GM21390 (cell line): ENCODE measurements at regions not wholly inside any gene's neighbourhood (a gene's known extent, or its start where the extent isn't known, plus 50 kb on each side); places are given as distances from the start of the nearest gene placed in this dataset.

Experiments
- ATAC-seq: cut with Tn5 transposase; IDR thresholded peaks from one replicate; pipeline ENCODE4 v1.9.1; 2021; ENCODE audit not compliant: unreplicated experiment

GRCh38 chr18:68469049-68469625 is 245.8 kb downstream of the TMX3 start:
- no peak for ATAC-seq

- peak; percentile 49 for ATAC-seq
Measured at GRCh38 chr18:68467957-68468356, 247.0 kb downstream of the TMX3 start.

- ATAC-seq: no peak
Measured at GRCh38 chr18:68467329-68467728, 247.6 kb downstream of the TMX3 start.

- no peak for ATAC-seq
Measured at GRCh38 chr18:68466672-68467071, 248.2 kb downstream of the TMX3 start.

- no peak for ATAC-seq
Measured at GRCh38 chr18:68462766-68463165, 252.1 kb downstream of the TMX3 start.

- ATAC-seq: no peak
Measured at GRCh38 chr18:68462148-68462547, 252.8 kb downstream of the TMX3 start.

- no peak for ATAC-seq
Measured at GRCh38 chr18:68461481-68462018, 253.4 kb downstream of the TMX3 start.

GRCh38 chr18:68459968-68460367 is 254.9 kb downstream of the TMX3 start:
- ATAC-seq: no peak

GRCh38 chr18:68456985-68457384 is 257.9 kb downstream of the TMX3 start:
- ATAC-seq: no peak

GRCh38 chr18:68455229-68455603 is 259.7 kb downstream of the TMX3 start:
- ATAC-seq: no peak

- ATAC-seq: no peak
Measured at GRCh38 chr18:68454511-68455228, 260.2 kb downstream of the TMX3 start.

- no peak for ATAC-seq
Measured at GRCh38 chr18:68449292-68449691, 265.6 kb downstream of the TMX3 start.

GRCh38 chr18:68448736-68449135 is 266.2 kb downstream of the TMX3 start:
- ATAC-seq: no peak

- no peak for ATAC-seq
Measured at GRCh38 chr18:68447286-68447685, 267.6 kb downstream of the TMX3 start.

- ATAC-seq: no peak
Measured at GRCh38 chr18:68445668-68446426, 269.1 kb downstream of the TMX3 start.

- ATAC-seq: no peak
Measured at GRCh38 chr18:68445136-68445535, 269.8 kb downstream of the TMX3 start.

GRCh38 chr18:68441241-68441640 is 273.7 kb downstream of the TMX3 start:
- no peak for ATAC-seq

GRCh38 chr18:68440433-68440832 is 274.5 kb downstream of the TMX3 start:
- ATAC-seq: no peak

- ATAC-seq: no peak
Measured at GRCh38 chr18:68439642-68440041, 275.3 kb downstream of the TMX3 start.

GRCh38 chr18:68438983-68439382 is 275.9 kb downstream of the TMX3 start:
- no peak for ATAC-seq

GRCh38 chr18:68438536-68438935 is 276.4 kb downstream of the TMX3 start:
- ATAC-seq: no peak

- ATAC-seq: no peak
Measured at GRCh38 chr18:68436485-68436884, 278.4 kb downstream of the TMX3 start.
